ENCODE measurements at regions not wholly inside any gene's neighbourhood (a gene's known extent, or its start where the extent isn't known, plus 50 kb on each side); places are given as distances from the start of the nearest gene placed in this dataset.

DNA sequence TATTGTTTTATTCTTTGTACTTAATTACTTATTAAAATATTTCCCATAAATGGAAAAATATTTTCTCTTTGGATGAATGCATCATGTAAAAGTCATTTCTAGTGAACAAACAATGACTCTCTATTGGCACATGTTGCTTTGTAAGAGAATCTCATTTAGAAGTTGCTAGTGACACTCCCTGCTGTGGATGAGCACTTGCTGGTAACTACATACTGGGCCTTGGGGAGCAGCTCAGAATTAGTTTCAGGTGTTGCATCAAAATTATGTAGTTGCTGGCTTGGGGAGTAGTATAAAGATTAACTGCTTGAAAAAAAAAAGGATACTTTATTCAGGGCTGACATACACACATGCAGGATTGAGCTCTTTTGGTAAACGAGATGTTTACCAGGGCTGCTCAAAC is 80.3 kb upstream of the KCNAB1 start:
- TF ChIP-seq OSR1 (CRISPR knock-in tag; IDR thresholded peaks at IDR 0.05) (no peak), GLIS3 (CRISPR knock-in tag; IDR thresholded peaks at IDR 0.05) (no peak), ARNTL (CRISPR knock-in tag; IDR thresholded peaks at IDR 0.05; ENCODE audit: borderline replicate concordance, low read depth) (no peak), CSDC2 (CRISPR knock-in tag; IDR thresholded peaks at IDR 0.05) (no peak)
- TF ChIP-seq, protein P1, sequence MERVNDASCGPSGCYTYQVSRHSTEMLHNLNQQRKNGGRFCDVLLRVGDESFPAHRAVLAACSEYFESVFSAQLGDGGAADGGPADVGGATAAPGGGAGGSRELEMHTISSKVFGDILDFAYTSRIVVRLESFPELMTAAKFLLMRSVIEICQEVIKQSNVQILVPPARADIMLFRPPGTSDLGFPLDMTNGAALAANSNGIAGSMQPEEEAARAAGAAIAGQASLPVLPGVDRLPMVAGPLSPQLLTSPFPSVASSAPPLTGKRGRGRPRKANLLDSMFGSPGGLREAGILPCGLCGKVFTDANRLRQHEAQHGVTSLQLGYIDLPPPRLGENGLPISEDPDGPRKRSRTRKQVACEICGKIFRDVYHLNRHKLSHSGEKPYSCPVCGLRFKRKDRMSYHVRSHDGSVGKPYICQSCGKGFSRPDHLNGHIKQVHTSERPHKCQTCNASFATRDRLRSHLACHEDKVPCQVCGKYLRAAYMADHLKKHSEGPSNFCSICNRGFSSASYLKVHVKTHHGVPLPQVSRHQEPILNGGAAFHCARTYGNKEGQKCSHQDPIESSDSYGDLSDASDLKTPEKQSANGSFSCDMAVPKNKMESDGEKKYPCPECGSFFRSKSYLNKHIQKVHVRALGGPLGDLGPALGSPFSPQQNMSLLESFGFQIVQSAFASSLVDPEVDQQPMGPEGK (CRISPR knock-in tag; IDR thresholded peaks at IDR 0.05; ENCODE audit: borderline replicate concordance): no peak

All from SK-N-SH treated with all-trans-retinoic acid at 6 μM for 48 hours (cell line).